ENCODE measurements at regions not wholly inside any gene's neighbourhood (a gene's known extent, or its start where the extent isn't known, plus 50 kb on each side); places are given as distances from the start of the nearest gene placed in this dataset.

- Histone ChIP-seq H3K9me3 (no peaks in the 10 kb centered on the region), H3K4me3 (no peak overlapping the region), H3K4me1 (no peaks in the 10 kb centered on the region), H3K27ac (no peak overlapping the region), H3K27me3 (no peaks in the 10 kb centered on the region), H3K36me3 (no peaks in the 10 kb centered on the region)
- TF ChIP-seq POLR2AphosphoS5 (IDR thresholded peaks at IDR 0.05) (no peak), EP300 (IDR thresholded peaks at IDR 0.05) (no peak), POLR2A (IDR thresholded peaks at IDR 0.05) (no peak)
- TF ChIP-seq, protein P1, sequence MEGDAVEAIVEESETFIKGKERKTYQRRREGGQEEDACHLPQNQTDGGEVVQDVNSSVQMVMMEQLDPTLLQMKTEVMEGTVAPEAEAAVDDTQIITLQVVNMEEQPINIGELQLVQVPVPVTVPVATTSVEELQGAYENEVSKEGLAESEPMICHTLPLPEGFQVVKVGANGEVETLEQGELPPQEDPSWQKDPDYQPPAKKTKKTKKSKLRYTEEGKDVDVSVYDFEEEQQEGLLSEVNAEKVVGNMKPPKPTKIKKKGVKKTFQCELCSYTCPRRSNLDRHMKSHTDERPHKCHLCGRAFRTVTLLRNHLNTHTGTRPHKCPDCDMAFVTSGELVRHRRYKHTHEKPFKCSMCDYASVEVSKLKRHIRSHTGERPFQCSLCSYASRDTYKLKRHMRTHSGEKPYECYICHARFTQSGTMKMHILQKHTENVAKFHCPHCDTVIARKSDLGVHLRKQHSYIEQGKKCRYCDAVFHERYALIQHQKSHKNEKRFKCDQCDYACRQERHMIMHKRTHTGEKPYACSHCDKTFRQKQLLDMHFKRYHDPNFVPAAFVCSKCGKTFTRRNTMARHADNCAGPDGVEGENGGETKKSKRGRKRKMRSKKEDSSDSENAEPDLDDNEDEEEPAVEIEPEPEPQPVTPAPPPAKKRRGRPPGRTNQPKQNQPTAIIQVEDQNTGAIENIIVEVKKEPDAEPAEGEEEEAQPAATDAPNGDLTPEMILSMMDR (IDR thresholded peaks at IDR 0.05), result no peak
- DNase-seq (ENCODE audit: low spot score in 2 of 2), result no peak
- 93% methylated on average over 4 of the region's 4 CpGs for WGBS
Measured at GRCh38 chr18:24853076-24853475, 392.6 kb downstream of the HRH4 start.

- WGBS, result 61% methylated on average over 10 of the region's 10 CpGs
Measured at GRCh38 chr18:24860978-24861680, 400.7 kb downstream of the HRH4 start.

DNA sequence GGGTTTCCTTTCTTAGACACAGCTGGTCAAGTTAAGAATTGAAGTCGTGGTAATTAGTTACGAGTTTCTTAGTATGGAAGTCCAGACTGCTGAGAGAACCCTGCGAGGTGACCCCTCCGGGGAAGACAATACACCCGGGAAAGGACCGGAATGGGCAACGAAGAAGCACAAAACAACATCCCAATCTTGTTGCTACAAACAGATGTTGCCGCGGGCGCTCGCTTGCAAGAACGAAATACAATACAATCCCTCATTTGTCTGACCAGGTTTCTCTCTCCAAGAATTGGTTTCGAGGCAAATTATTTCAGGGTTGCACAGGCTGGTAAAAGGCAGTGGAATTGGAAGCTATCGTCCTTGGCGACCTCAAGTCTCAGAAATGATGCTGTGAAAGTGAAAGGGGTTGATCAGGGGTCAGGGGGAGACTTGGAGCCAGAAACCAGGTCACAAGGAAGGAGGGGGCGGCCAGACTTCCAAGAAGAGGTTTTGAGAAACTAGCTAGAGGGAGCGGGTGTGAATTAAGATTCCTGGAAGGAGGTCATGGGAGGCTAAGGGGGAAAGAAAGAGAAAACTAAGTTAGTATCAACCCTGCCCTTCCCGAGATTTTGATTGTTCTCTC is 401.9 kb downstream of the HRH4 start:
- H3K27ac ChIP-seq, result no peak overlapping the region
- no peak for DNase-seq (ENCODE audit: low spot score in 2 of 2)
- H3K27me3 ChIP-seq, result no peaks in the 10 kb centered on the region
- H3K36me3 ChIP-seq, result no peaks in the 10 kb centered on the region
- H3K4me3 ChIP-seq, result no peak overlapping the region
- WGBS, result 70% methylated on average over 18 of the region's 18 CpGs
- H3K4me1 ChIP-seq, result no peaks in the 10 kb centered on the region
- TF ChIP-seq EP300 (IDR thresholded peaks at IDR 0.05), result no peak
- TF ChIP-seq POLR2A (IDR thresholded peaks at IDR 0.05), result no peak
- TF ChIP-seq, protein P1 (IDR thresholded peaks at IDR 0.05), result no peak
- no peak for TF ChIP-seq POLR2AphosphoS5 (IDR thresholded peaks at IDR 0.05)
- H3K9me3 ChIP-seq, result no peaks in the 10 kb centered on the region

More at GRCh38 chr18:24860978-24861680, 400.7 kb downstream of the HRH4 start:
- Histone ChIP-seq H3K9me3 (no peaks in the 10 kb centered on the region), H3K36me3 (no peaks in the 10 kb centered on the region), H3K27ac (no peak overlapping the region), H3K27me3 (no peaks in the 10 kb centered on the region), H3K4me1 (no peaks in the 10 kb centered on the region), H3K4me3 (no peak overlapping the region)
- DNase-seq (ENCODE audit: low spot score in 2 of 2), result no peak
- TF ChIP-seq POLR2A (IDR thresholded peaks at IDR 0.05), result no peak
- TF ChIP-seq, protein P1 (IDR thresholded peaks at IDR 0.05), result no peak
- no peak for TF ChIP-seq POLR2AphosphoS5 (IDR thresholded peaks at IDR 0.05)
- no peak for TF ChIP-seq EP300 (IDR thresholded peaks at IDR 0.05)

- H3K36me3 ChIP-seq, result no peaks in the 10 kb centered on the region
- no peaks in the 10 kb centered on the region for H3K4me1 ChIP-seq
- WGBS, result 81% methylated on average over 3 of the region's 3 CpGs
- TF ChIP-seq POLR2AphosphoS5 (IDR thresholded peaks at IDR 0.05) (no peak), POLR2A (IDR thresholded peaks at IDR 0.05) (no peak), EP300 (IDR thresholded peaks at IDR 0.05) (no peak)
- TF ChIP-seq, protein P1 (IDR thresholded peaks at IDR 0.05), result no peak
- no peaks in the 10 kb centered on the region for H3K27me3 ChIP-seq
- no peak overlapping the region for H3K4me3 ChIP-seq
- H3K9me3 ChIP-seq, result no peaks in the 10 kb centered on the region
- no peak for DNase-seq (ENCODE audit: low spot score in 2 of 2)
- H3K27ac ChIP-seq, result no peak overlapping the region
Measured at GRCh38 chr18:24868311-24868710, 407.9 kb downstream of the HRH4 start.

GRCh38 chr18:24868760-24869237 is 408.4 kb downstream of the HRH4 start:
- no peaks in the 10 kb centered on the region for H3K27me3 ChIP-seq
- WGBS, result 33% methylated on average over 4 of the region's 4 CpGs
- DNase-seq (ENCODE audit: low spot score in 2 of 2), result no peak
- H3K9me3 ChIP-seq, result no peaks in the 10 kb centered on the region
- H3K36me3 ChIP-seq, result no peaks in the 10 kb centered on the region
- H3K4me3 ChIP-seq, result no peak overlapping the region
- H3K27ac ChIP-seq, result no peak overlapping the region
- TF ChIP-seq POLR2AphosphoS5 (IDR thresholded peaks at IDR 0.05) (no peak), POLR2A (IDR thresholded peaks at IDR 0.05) (no peak), EP300 (IDR thresholded peaks at IDR 0.05) (no peak)
- TF ChIP-seq, protein P1 (IDR thresholded peaks at IDR 0.05), result no peak
- H3K4me1 ChIP-seq, result no peaks in the 10 kb centered on the region

Measured in suprapubic skin (tissue), 4 donors.